Right renal pelvis (tissue), 4 donors: ENCODE measurements at regions not wholly inside any gene's neighbourhood (a gene's known extent, or its start where the extent isn't known, plus 50 kb on each side); places are given as distances from the start of the nearest gene placed in this dataset.

ENCODE experiments used
- DNase-seq, 4 donors: peaks; one replicate each; pipeline ENCODE4 v3.0.0-alpha.2; 2013; ENCODE audit warnings: low read depth in 4 of 4, low spot score in 3 of 4, missing footprints in 1 of 4

DNA sequence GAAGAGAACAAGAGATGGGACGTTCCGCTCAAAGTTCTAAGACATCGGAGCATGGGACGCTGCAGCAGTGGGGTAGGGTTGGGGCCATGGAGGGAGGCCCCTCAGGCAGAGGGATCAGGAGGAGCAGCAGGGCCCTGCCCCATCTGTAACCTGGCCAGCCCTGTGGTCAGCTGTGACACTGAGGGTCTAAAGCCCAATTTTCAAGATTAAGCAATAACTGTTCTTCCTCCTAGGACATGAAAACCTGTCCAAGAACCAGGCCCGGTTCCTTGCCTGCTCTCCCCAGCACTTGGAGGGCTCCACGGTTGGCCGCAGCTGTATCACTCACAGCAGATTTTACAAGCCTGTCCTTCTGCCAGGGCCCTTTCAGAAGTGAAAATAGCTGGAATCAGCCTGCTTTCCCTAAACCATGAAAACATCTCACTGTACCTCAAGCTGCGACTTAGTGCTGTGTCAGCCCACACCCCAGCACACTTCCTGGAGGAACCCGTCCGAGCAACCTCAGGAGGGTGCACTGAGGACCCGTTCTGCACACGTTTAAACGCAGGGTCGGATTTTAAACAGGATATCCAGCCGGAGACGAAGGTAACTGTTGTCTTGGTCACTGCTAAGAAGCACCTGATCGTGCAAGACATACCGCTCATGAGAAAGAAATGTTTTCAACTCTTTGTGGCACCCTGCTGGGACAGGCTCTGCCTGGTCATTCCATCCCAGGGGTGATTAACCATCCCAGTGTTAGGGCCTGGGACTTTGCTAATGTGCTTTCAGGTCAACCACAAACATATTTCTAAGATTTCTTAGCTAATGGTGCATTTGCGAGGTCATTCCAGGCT lies 201.9 kb upstream of the DIO3 start:
- DNase-seq = peak in 1 of 4 donors; percentile 8

DNA sequence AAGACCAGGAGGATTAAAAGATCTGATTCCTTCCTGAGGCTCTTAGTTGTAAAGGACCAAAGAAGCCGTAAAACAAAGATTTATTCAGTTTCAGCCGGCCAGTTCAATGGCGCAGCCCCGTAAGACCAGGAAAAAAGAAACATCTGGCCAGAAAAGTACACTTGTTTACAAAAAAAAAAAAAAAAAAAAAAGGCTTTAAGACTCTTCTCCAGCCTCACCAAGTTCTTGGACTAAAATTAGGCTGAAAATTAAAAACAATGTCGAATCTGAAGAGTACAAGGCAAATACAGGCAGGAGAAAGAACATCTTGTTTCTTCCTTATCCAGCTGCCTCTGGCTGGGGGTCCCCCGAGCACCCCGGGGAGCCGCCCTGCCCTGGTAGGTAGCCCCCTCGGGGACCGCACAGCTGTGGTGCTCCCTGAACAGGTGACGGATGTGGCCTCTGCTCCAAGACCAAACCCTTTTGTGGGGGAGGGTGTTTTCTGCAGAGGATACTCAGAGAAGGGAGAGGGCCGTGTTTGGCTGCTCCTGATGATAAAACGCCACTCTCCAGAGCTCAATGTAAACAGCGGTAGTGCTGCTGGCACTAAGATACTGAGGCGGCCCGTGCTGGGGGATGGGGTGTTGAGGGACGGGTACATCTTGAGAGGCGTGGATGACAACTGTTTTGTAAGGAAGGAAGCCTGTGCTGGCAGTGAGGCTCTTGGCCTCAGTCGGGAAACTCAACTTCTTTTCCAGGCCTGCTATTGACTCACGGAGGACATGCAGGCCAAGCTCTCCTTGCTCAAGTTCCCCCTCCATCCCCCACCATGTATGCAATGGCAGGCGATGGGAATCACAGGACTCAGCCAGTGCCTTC lies 201.0 kb upstream of the DIO3 start:
- DNase-seq = peak in 1 of 4 donors; percentile 26

DNA sequence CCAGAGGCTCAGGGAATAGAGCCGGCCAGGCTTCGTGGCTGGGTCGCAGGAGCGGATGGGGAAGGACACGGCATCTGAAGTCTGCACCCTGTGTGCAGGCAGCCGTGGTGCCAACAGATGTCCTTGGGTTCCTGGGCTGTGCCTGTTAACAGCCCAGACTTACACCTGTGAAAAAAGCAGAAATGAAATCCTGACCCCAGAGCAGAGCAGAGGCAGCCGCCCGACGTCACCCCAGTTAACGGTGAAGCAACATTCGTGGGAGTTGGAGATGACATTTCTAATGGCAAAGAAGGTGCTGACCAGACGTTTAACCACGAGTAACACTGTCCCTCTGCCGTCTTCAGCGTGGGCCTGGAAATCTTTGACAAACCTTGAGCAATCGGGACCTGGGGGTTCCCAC lies 200.3 kb upstream of the DIO3 start:
- DNase-seq = no peak

DNA sequence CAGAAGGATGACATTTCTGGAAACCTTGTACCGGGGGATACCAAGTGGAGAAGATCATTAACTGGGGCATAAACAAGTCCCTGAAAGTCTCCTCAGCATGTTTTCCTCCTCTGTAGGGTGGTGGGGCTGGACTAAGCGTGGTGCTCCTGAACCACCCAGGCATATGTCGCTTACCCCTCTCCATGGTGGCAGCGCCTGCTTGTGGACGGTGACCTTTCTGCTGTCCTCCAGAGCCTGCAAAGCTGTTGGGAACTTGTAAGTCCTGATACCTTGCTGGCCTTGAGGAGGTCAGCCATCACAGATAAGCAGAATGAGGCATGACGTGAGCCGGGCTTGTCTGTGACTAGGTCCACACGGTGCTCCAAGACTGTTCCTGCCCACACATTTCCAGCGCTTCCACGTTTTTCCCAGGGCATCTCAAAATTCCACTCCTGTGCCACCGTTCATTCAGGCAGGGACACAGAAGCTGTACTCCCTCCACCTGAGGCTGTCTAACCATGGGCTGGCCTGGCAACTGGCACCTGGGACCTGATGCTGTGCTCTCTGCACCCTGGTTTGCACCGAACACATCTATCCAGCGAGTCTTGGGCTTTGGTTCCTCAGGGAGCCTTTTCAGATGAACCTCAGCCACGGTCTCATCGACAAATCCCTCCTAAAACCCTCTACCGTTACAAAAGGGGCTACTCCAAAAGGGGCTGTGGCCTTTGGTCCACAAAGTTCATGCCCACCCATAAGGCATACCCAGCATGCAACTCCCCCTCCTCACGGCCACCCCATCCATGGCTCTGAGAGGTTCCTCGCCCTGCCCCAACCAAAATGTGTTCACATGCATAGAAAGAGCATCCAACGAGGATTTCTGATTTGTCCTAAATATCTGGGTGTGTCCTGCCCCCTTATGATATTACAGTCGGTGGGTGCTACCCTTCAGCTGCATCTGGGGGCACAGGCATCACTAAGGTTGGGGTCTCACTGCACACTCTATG lies 199.6 kb upstream of the DIO3 start:
- no peak for DNase-seq

DNA sequence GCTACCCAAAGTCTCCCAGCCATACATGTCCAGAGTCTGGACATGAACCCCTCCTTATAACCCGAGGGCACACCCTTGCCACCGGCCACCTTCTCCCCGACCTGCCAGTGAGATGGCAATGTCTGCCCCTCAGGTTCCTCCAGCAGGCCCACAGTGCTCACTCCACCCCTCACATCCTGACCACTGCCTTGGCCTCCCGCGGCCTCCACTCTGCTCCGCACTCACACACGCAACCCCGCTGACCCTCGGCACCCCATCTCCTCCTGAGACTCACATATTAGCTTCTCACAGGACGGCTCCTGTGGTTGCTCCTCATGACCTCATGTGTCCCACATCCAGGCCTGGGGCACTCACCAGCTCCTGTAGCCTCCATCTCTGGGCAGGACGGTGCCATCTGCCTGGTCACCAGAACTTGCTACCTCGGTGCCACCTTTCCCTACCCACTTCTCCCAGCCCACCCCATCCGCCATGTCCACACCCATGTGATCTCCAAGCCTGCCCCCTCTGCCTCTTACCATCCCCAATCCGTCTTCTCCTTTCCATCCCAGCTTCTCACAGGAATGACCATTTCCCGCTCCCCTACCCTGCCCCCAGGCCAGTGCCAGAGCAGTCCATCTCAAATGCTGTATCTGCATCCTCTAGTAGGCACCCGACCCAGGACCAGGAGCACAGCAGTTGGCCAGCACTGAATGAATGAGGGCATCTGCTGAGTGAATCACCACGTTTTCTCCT lies 198.6 kb upstream of the DIO3 start:
- DNase-seq = no peak

DNA sequence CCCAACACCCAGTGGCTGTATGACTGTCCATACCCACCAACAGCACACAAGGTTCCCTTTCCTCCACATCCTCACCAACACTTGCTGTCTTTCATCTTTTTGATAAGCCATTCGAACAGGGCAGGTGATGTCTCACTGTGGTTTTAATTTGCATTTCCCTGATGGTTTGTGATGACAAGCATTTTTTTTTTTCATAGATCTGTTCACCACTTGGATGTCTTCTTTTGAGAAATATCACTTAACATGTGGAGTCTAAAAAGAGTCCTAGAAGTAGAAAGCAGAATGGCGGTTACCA lies 198.1 kb upstream of the DIO3 start:
- DNase-seq = no peak

DNA sequence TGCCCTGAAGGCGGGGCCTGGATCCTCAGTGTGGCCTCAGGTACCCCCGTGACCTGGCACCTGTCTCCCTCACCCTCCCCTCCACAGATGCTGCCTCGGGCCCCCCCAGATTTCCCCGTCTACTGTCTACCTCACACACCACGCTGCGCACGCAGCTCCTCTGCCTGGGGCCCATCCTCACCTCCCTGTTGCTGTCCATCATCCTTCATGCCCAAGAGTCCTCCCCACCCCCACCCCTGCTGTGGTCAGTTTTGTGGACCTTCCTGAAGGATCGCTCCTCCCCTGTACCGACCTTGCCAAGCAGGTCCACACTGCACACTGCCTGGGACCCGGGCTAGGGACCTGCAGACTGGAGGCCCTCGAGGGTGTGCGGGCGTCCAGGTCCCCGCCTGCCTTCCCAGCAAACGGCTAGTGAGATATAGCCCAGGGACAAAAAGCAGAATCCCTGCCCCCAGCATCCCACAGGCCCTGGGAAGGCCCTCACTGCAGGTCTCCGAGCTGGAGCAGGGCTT lies 197.4 kb upstream of the DIO3 start:
- DNase-seq = no peak

DNA sequence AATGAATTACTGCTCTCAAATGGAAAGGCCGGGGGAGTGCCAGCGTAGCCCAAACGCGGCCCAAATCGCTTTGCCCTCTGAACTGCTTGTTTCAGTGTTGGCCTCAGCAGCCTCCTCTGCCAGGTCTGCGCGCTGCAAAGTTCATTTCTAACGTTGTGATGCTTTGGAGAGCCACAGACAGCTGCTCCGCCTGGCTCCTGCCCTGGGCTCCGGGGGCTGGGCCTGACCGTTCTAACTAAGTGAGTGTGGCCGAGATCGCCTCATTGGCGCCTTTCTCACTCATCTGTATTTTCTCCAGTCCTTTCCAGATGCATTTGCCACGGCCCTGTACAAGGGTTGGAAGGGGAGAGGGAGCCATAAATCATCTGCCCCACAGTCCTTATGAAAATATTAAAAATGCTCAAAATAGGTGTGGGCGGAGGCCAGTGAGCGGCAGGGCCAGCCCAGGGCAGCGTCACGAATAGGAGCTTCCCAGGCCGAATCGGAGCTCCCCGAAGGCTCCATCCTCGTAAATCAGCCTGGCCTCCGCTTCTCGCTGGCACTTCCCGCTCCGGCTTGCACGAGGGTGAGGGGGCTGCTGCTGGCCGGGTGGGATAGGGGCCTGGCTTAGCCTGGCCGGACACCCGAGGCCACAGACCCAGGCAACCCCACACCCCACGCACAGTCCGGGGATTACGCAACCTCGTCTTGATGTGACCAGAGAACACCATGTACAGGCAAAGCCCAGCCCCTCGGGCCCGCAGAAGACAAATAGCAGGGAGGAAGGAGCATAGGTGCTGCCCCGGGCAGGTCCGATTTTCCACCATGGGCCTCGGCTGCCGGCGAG lies 196.6 kb upstream of the DIO3 start:
- DNase-seq = peak in 1 of 4 donors; percentile 21

DNA sequence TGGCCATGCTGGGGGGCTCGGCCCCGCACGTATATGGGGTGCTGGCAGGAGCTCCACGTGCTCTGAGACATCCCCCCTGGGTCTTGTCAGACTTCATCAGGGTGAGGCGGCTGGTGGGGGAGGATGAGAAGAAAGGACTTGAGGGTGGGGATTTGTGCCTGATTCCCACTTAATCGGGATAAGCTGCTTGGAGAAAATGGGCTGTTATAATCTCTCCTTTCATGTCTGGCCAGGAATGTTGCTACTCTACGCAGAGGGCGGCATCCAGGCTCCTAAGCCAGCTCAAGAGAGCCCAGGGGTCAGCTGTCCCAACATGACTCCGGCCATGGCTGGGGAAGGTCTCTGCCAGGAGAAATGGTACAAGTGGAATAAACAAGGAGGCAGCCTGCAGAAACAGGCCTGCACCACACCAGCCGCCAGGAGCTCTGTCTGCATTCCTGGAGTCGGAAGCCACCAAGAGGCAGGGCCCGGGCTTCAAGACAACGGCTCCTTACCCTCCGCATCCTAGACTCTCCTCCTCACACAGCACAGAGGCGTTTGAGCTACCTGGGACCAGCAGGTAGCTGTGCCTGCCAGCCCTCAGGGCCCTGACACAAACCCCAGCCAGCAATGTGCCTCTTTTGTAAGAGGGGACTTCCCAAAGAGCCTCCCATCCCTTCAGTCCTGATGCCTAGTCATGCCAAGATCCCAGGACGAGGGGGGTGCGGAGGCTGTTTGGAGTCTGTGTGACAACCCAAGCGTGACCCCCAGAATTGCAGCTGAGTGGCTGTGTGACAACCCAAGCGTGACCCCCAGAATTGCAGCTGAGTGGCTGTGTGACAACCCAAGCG lies 195.8 kb upstream of the DIO3 start:
- no peak for DNase-seq

DNA sequence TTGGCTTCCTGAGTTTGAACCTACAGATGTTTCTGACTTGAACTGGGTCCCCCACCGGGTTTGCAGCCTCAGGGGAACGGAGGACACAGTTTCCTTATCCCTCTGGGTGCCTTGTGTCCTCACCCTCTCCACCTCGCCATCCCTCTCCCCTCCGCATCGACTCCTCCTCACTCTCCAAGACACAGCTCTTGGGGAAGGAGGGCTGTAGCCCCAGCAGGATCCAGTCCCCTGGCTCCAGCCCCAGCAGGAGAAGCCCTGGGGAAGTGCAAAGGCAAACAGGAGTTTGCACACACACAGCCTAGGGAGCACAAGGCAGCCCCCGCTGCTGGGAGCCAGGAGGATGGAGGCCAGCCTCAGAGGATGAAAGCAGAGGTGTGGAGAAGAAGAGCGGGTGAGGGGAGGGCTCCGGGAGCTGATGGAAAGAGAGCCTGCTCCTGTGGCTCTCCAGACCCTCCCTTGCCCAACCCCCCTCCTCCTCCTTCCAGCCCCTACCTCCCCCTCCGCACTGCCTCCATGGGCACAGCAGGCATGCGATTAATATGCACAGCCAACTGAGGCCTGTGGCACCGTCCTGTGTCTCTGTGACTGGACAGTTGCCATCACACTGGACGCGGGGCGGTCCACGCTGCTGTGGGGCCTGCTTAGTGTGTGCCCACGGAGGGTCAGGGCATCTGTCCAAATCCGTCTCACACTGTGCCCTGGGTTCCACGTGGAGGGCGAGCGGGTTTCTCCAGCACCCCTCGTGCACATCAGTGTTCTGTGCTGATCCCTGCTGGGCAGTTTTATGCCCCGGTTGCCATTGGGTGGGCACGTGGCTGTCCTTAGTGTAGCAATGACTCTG lies 193.7 kb upstream of the DIO3 start:
- DNase-seq = no peak

DNA sequence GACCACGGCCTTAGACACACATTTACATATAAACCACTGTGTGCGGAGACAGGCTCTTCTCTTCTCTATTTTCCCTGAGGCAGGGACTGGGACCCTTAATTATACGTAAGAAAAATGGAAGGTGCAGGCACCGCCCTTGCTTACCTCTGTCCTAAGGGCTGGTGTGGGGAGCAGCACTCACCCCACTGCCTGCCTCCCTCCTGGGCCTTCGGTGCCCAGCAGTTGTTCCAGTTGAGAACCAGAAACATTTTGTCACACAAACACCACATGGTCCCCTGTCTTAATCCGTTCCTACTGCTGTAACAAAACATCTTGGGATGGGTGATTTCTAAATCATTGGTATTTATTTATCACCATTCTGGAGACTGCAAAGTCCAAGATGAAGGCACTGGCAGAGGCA lies 192.7 kb upstream of the DIO3 start:
- DNase-seq = no peak

DNA sequence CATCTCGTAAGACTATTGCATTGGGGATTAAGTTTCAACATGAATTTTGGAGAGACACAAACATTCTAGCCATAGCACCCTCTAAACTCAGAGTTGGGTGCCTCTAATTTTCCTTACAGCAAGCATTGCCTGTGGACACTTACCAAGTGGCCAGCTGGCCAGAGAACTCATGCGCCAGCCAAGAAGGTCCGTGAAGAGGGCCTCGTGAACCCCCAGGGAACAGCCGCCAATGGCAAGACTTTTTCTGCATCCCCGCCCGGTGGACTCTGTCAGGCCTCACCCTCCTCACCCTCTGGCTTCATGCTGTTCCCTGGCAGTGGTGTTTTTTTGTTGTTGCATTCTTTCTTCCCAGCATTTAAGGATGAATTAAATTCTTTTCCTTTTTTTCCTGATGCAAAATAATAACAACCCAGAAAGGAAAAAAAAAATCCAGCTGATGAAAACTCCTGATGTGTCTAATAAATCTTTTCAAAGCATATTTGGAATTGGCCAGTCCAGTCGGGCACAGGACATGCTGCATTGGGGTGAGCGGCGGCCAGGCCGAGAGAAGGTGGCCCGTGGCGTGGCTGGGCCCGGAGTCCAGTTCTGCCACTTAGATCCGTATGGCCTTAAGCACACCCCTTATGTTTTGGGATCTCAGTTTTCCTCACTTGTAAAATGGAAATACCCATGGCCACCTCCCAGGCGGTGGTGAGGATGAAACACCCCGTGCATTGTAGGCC lies 191.9 kb upstream of the DIO3 start:
- no peak for DNase-seq

DNA sequence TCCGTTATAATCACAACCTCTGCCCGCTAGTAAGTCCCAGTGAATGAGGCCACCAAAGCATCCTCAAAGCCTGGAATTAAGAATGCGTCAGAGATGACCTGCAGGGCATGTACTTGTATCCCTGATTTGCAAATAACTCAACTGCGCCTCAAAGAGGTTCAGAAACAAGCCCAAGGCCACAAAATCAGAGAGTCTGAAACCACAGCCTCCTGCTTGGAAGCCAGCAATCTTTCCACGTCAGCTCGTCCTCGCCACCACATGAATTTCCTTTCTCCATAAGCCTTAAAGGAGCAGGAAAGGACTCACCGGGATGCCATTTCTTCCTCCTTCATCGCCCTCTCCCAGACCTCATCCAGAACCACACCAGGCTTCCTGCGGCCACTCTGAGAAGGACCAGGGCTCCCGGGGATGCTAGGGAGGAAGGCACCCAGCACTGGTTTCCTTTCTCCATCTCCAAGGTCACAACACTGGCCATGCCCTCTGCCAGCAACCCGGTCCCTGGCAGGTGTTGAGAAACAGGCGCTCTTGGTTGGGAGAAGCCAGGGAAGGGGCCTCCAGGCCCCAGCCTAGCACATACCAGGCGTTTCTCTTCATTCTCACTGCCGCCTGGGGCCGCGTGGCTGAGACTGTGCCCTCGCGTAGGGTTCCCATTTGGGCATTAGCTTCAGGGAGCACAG lies 191.2 kb upstream of the DIO3 start:
- DNase-seq = no peak

DNA sequence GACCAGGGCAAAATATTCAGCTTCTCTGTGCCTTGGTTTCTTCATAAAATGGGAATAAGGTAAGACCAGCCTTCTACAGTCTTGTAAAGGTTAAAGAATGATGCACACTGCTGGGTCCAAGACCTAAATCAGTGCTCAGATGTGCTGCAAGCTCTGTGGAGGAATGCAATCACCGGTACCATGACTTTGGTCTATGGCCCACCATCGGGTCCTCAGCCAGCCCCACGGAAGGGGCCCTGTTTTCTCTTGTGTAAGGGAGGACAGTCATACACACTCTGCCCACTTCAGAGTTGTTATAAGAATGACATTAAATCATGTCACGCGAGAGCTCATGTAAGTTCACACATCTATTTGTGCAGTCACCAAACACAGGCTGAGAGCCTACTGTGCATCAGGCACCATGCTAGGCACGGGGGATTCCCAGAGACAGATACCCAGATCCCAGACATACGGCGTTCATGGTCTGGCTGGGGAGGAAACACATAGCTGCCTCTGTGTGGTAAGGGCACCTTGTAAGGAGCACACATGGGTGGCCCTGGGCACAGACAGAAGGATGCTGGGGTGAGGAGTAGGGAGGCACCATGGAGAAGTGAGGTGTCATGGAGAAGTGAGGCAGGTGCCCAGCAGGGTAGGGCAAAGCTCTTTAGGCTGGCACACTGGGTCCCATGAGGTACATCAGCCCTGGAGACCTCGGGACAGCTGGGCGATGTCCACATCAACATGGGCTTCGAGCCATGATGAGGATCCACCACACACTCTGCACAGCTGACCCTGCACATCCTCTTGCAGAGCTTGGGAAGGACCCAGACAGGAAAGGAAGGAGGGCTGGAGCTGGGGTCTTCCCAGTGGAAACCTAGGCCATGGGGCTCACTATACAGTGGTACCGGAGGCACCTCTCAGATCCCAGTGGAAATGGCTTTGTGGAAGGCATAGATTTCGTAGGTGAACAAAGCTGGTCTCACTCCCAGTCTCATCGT lies 190.4 kb upstream of the DIO3 start:
- no peak for DNase-seq
